AG09309 (cell line): ENCODE measurements at regions not wholly inside any gene's neighbourhood (a gene's known extent, or its start where the extent isn't known, plus 50 kb on each side); places are given as distances from the start of the nearest gene placed in this dataset.
A peak's percentile ranks its signal among the peaks of the same experiment; 100 is the strongest.

Experiments used
- DNase-seq: peaks from one replicate; pipeline ENCODE4 v3.0.0-alpha.2; 2010; ENCODE audit warnings: low read depth
- H3K4me3 ChIP-seq: 2 replicates; pipeline ENCODE4 v1.5.1; 2011; ENCODE audit warnings: mild to moderate bottlenecking, low read depth, low read length, moderate library complexity; ENCODE audit not compliant: control insufficient read depth
- CTCF ChIP-seq: IDR thresholded peaks from 2 replicates; pipeline ENCODE4 v1.5.1; 2011; ENCODE audit warnings: mild to moderate bottlenecking, low read depth, low read length, inconsistent platforms; ENCODE audit not compliant: insufficient read depth, control insufficient read depth; ENCODE audit errors: missing control alignments

- no peak overlapping the region for H3K4me3 ChIP-seq
These were observed 119.2 kb upstream of the PMFBP1 start for GRCh38 chr16:72291121-72291520.

GRCh38 chr16:72287649-72288048, 115.7 kb upstream of the PMFBP1 start:
- no peak overlapping the region for H3K4me3 ChIP-seq

More at GRCh38 chr16:72291121-72291520, 119.2 kb upstream of the PMFBP1 start:
- no peak for TF ChIP-seq CTCF
- DNase-seq: peak; percentile 29

GRCh38 chr16:72286936-72287620, 115.1 kb upstream of the PMFBP1 start:
- no peak for DNase-seq
- no peak overlapping the region for H3K4me3 ChIP-seq
- TF ChIP-seq CTCF: no peak

More at GRCh38 chr16:72287649-72288048, 115.7 kb upstream of the PMFBP1 start:
- no peak for TF ChIP-seq CTCF
- no peak for DNase-seq

- peak; percentile 29 for DNase-seq
- no peak for TF ChIP-seq CTCF
- no peak overlapping the region for H3K4me3 ChIP-seq
These were observed 113.8 kb upstream of the PMFBP1 start for GRCh38 chr16:72285728-72286127.

- no peak overlapping the region for H3K4me3 ChIP-seq
- no peak for TF ChIP-seq CTCF
- no peak for DNase-seq
These were observed 113.4 kb upstream of the PMFBP1 start for GRCh38 chr16:72285324-72285723.

- TF ChIP-seq CTCF: no peak
- no peak overlapping the region for H3K4me3 ChIP-seq
- peak; percentile 18 for DNase-seq
These were observed 112.3 kb upstream of the PMFBP1 start for GRCh38 chr16:72284042-72284789.
